SK-N-SH treated with all-trans-retinoic acid at 6 μM for 48 hours (cell line): ENCODE measurements at regions not wholly inside any gene's neighbourhood (a gene's known extent, or its start where the extent isn't known, plus 50 kb on each side); places are given as distances from the start of the nearest gene placed in this dataset.

Source experiments
- BACH2 ChIP-seq: fragments of 250-450 bp; sonication (Bioruptor Pico); IDR thresholded peaks from 2 replicates; pipeline ENCODE4 v1.9.0; 2021; ENCODE audit warnings: mild to moderate bottlenecking, borderline replicate concordance
- CREB5 ChIP-seq: fragments of 250-450 bp; sonication (Bioruptor Pico); IDR thresholded peaks from 2 replicates; pipeline ENCODE4 v1.5.1; 2020; ENCODE audit warnings: low read depth, mild to moderate bottlenecking, moderate library complexity
- CSRNP3 ChIP-seq: fragments of 250-450 bp; sonication (Bioruptor Pico); IDR thresholded peaks from 2 replicates; pipeline ENCODE4 v1.5.1; 2021; ENCODE audit warnings: mild to moderate bottlenecking, moderate library complexity
- ZNF70 ChIP-seq: fragments of 450-650 bp; formaldehyde crosslinking; IDR thresholded peaks from 2 replicates; pipeline ENCODE4 v1.5.0; 2020; ENCODE audit warnings: mild to moderate bottlenecking, moderate library complexity
- TF ChIP-seq, protein P1 (sequence below): fragments of 250-450 bp; sonication (Bioruptor Pico); IDR thresholded peaks from 2 replicates; pipeline ENCODE4 v1.8.0; 2020; ENCODE audit warnings: mild to moderate bottlenecking, moderate library complexity, borderline replicate concordance

DNA sequence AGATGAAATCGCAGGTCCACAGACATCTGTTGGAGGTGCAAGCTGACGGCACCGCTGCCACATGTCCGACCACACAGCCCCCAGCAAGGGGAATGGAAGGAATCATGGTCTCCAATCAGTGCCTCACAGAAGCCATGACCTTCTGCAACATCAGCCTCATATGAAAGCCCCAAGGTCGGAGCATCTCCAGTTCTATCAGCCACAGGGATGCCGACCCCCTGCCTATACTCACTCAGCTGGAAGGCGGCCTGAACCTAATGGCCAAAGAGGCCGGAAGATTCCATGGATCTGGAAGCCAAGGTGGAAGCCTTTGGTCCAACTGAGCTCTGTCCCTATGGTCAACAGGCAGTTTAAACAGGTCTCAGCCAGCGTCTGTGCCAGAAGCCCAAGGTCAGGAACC is 278.8 kb downstream of the TNS1 start:
- no peak for TF ChIP-seq ZNF70 (CRISPR knock-in tag)
- TF ChIP-seq CREB5 (CRISPR knock-in tag): no peak
- TF ChIP-seq BACH2 (CRISPR knock-in tag): no peak
- no peak for TF ChIP-seq CSRNP3
- TF ChIP-seq, protein P1, sequence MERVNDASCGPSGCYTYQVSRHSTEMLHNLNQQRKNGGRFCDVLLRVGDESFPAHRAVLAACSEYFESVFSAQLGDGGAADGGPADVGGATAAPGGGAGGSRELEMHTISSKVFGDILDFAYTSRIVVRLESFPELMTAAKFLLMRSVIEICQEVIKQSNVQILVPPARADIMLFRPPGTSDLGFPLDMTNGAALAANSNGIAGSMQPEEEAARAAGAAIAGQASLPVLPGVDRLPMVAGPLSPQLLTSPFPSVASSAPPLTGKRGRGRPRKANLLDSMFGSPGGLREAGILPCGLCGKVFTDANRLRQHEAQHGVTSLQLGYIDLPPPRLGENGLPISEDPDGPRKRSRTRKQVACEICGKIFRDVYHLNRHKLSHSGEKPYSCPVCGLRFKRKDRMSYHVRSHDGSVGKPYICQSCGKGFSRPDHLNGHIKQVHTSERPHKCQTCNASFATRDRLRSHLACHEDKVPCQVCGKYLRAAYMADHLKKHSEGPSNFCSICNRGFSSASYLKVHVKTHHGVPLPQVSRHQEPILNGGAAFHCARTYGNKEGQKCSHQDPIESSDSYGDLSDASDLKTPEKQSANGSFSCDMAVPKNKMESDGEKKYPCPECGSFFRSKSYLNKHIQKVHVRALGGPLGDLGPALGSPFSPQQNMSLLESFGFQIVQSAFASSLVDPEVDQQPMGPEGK (CRISPR knock-in tag): no peak
